SK-N-SH (cell line): ENCODE measurements at regions not wholly inside any gene's neighbourhood (a gene's known extent, or its start where the extent isn't known, plus 50 kb on each side); places are given as distances from the start of the nearest gene placed in this dataset.

Experiments used
- CTCF ChIA-PET: fragments of 300-600, 350-600 bp; formaldehyde crosslinking; extraction: SDS; loops from one replicate; lab custom pipeline; 2021; lab: Yijun Ruan, JAX
- POLR2A ChIA-PET: fragments of 350-600 bp; sonication (Branson Sonifier 250); formaldehyde crosslinking; extraction: SDS; loops from one replicate; lab custom pipeline; 2020; ENCODE audit warnings: antibody characterized with exemption, inconsistent platforms; lab: Yijun Ruan, JAX
- DNase-seq: peaks from one replicate; pipeline ENCODE4 v3.0.0; 2012
- H2AFZ ChIP-seq: fragments of 200-600 bp; sonication (generic); 2 replicates; pipeline ENCODE4 v1.8.1; 2016; ENCODE audit warnings: antibody characterized with exemption, mild to moderate bottlenecking, low read depth
- H3F3A ChIP-seq: fragments of 200-600 bp; sonication (generic); replicated peaks from 2 replicates; pipeline ENCODE3; 2016; ENCODE audit warnings: antibody characterized with exemption, mild to moderate bottlenecking; ENCODE audit not compliant: insufficient read depth
- H3K27ac ChIP-seq, 2 experiments: fragments of 200-500 bp in 1 of 2; fragments of 200-600 bp in 1 of 2; sonication (Bioruptor generic) in 1 of 2; sonication (generic), shearing (Covaris generic) in 1 of 2; 2 replicates each; pipeline versions ENCODE4 v1.5.1 to v1.6.1; 2014 to 2016; ENCODE audit warnings: low read depth in 2 of 2, inconsistent platforms in 1 of 2, low read length in 1 of 2, mild to moderate bottlenecking in 1 of 2, mixed read lengths in 1 of 2
- H3K27me3 ChIP-seq: fragments of 200-600 bp; sonication (generic), shearing (Covaris generic); 2 replicates; pipeline ENCODE4 v1.6.1; 2016; ENCODE audit warnings: mixed run types; ENCODE audit not compliant: insufficient read depth
- H3K36me3 ChIP-seq, 2 experiments: fragments of 200-500 bp in 1 of 2; fragments of 200-600 bp in 1 of 2; sonication (Bioruptor generic) in 1 of 2; sonication (generic) in 1 of 2; replicated peaks in 1 of 2; 2 replicates each; pipeline versions ENCODE3 to v1.5.1; 2014 to 2016; ENCODE audit warnings: low read length in 1 of 2, mild to moderate bottlenecking in 1 of 2; ENCODE audit not compliant: insufficient read depth in 2 of 2, control insufficient read depth in 1 of 2
- H3K4me1 ChIP-seq, 2 experiments: fragments of 200-500 bp in 1 of 2; fragments of 200-600 bp in 1 of 2; sonication (Bioruptor generic) in 1 of 2; sonication (generic), shearing (Covaris generic) in 1 of 2; 2 replicates each; pipeline versions ENCODE4 v1.5.1 to v1.6.1; 2014 to 2016; ENCODE audit warnings: low read depth in 1 of 2, low read length in 1 of 2, mixed run types in 1 of 2; ENCODE audit not compliant: insufficient read depth in 2 of 2, control insufficient read depth in 1 of 2
- H3K4me2 ChIP-seq: fragments of 200-600 bp; sonication (generic), shearing (Covaris generic); 2 replicates; pipeline ENCODE4 v1.6.1; 2017; ENCODE audit warnings: mixed run types
- H3K4me3 ChIP-seq, 2 experiments: fragments of 200-500 bp in 1 of 2; fragments of 200-600 bp in 1 of 2; sonication (Bioruptor generic) in 1 of 2; sonication (generic), shearing (Covaris generic) in 1 of 2; 2 replicates each; pipeline versions ENCODE4 v1.5.1 to v1.8.1; 2014 to 2016; ENCODE audit warnings: low read depth in 2 of 2, inconsistent platforms in 1 of 2, low read length in 1 of 2, mild to moderate bottlenecking in 1 of 2, mixed read lengths in 1 of 2, moderate library complexity in 1 of 2
- H3K79me2 ChIP-seq: fragments of 200-600 bp; sonication (generic); 2 replicates; pipeline ENCODE4 v1.8.1; 2017; ENCODE audit warnings: mild to moderate bottlenecking; ENCODE audit not compliant: insufficient read depth
- H3K9ac ChIP-seq: fragments of 200-600 bp; sonication (generic); 2 replicates; pipeline ENCODE4 v1.6.1; 2017; ENCODE audit warnings: mixed run types
- H3K9me2 ChIP-seq: fragments of 200-600 bp; sonication (generic); 2 replicates; pipeline ENCODE4 v1.6.1; 2017; ENCODE audit warnings: mixed run types
- H3K9me3 ChIP-seq: fragments of 200-600 bp; sonication (generic); 2 replicates; pipeline ENCODE4 v1.6.1; 2017; ENCODE audit warnings: mixed run types, mild to moderate bottlenecking, moderate library complexity
- H4K20me1 ChIP-seq: fragments of 200-600 bp; sonication (generic); 2 replicates; pipeline ENCODE4 v1.6.1; 2017; ENCODE audit warnings: mild to moderate bottlenecking, mixed run types; ENCODE audit not compliant: insufficient read depth
- CTCF ChIP-seq: fragments of 200-600 bp; sonication (generic); IDR thresholded peaks from 2 replicates; pipeline ENCODE4 v1.6.1; 2017; ENCODE audit warnings: antibody characterized with exemption, mild to moderate bottlenecking, moderate library complexity
- EP300 ChIP-seq, 2 experiments: IDR thresholded peaks; 2 replicates each; pipeline versions ENCODE4 v1.4.0 to v1.6.1; 2012; ENCODE audit warnings: borderline replicate concordance in 1 of 2, low read depth in 1 of 2, low read length in 1 of 2
- EZH2phosphoT487 ChIP-seq: fragments of 200-600 bp; sonication (generic); IDR thresholded peaks from 2 replicates; pipeline ENCODE4 v1.6.1; 2017; ENCODE audit warnings: low read depth, mixed run types, mild to moderate bottlenecking, antibody characterized with exemption, moderate library complexity, borderline replicate concordance
- FOXM1 ChIP-seq: IDR thresholded peaks from 2 replicates; pipeline ENCODE4 v1.4.0; 2012; ENCODE audit warnings: low read depth, mild to moderate bottlenecking
- GATA2 ChIP-seq: sonication (generic); formaldehyde crosslinking; IDR thresholded peaks from 2 replicates; pipeline ENCODE4 v1.5.0; 2020; ENCODE audit warnings: mild to moderate bottlenecking, missing genetic modification reagents
- IRF3 ChIP-seq: fragments of 150-350 bp; IDR thresholded peaks from 2 replicates; pipeline ENCODE4 v1.6.1; 2016; ENCODE audit warnings: mild to moderate bottlenecking, low read depth, low read length
- JUND ChIP-seq: IDR thresholded peaks from 2 replicates; pipeline ENCODE4 v1.4.0; 2012
- MEF2A ChIP-seq: IDR thresholded peaks from 2 replicates; pipeline ENCODE4 v1.4.0; 2012; ENCODE audit warnings: low read depth, borderline replicate concordance
- MXI1 ChIP-seq: IDR thresholded peaks from 2 replicates; pipeline ENCODE4 v1.6.1; 2012; ENCODE audit warnings: mild to moderate bottlenecking, low read depth, low read length, improper control_type of control experiment
- PBX3 ChIP-seq: IDR thresholded peaks from 2 replicates; pipeline ENCODE4; 2012
- POLR2AphosphoS5 ChIP-seq: IDR thresholded peaks from 2 replicates; pipeline ENCODE4 v1.6.1; 2012; ENCODE audit warnings: low read depth, low read length
- RCOR1 ChIP-seq: fragments of 150-350 bp; IDR thresholded peaks from 2 replicates; pipeline ENCODE4 v1.6.1; 2017; ENCODE audit warnings: antibody characterized with exemption, low read length
- REST ChIP-seq: IDR thresholded peaks from 2 replicates; pipeline ENCODE4 v1.6.1; 2012; ENCODE audit warnings: mild to moderate bottlenecking, low read depth, low read length, moderate library complexity
- SIN3A ChIP-seq: IDR thresholded peaks from 2 replicates; pipeline ENCODE4 v1.6.1; 2012; ENCODE audit warnings: low read depth, mild to moderate bottlenecking, low read length, moderate library complexity, borderline replicate concordance
- SMC3 ChIP-seq: IDR thresholded peaks from 2 replicates; pipeline ENCODE4 v1.6.1; 2012; ENCODE audit warnings: low read depth, low read length, improper control_type of control experiment
- TEAD4 ChIP-seq: IDR thresholded peaks from 2 replicates; pipeline ENCODE4 v1.4.0; 2012; ENCODE audit warnings: mild to moderate bottlenecking, borderline replicate concordance; ENCODE audit not compliant: insufficient read depth
- YY1 ChIP-seq: IDR thresholded peaks from 2 replicates; pipeline ENCODE4 v1.4.0; 2012; ENCODE audit warnings: low read depth, mild to moderate bottlenecking
- WGBS: methylation state at CpG from one replicate; pipeline ENCODE4 v1.1.6; 2017; ENCODE audit warnings: low lambda C conversion rate; 5-methylcytosine and 5-hydroxymethylcytosine counted together

GRCh38 chr17:17403065-17403464, 73.7 kb upstream of the MED9 start:
- Histone ChIP-seq H3K9ac (no peak overlapping the region), H3K79me2 (no peaks in the 10 kb centered on the region), H3K27me3 (no peaks in the 10 kb centered on the region), H4K20me1 (no peaks in the 10 kb centered on the region), H3F3A (no peaks in the 10 kb centered on the region), H3K4me3 (no peak overlapping the region), H3K4me1 (peaks cover 0 to 38% of the 10 kb centered on the region in 2 experiments; a peak in 2 of 4 replicates), H3K4me2 (0 out of 2 replicates have a peak overlapping the region, but pooled peaks have one; percentile 33), H3K9me2 (no peaks in the 10 kb centered on the region), H3K9me3 (no peaks in the 10 kb centered on the region), H3K36me3 (no peaks in the 10 kb centered on the region), H2AFZ (no peak overlapping the region), H3K27ac (peak overlapping the region in 1 of 2 experiments; percentile 80; a peak in 2 of 4 replicates)
- WGBS = 71% methylated on average over 6 of the region's 6 CpGs
- ChIA-PET POLR2A (no interaction called here), CTCF (interaction anchor here (0.7 kb wide), 1 partner anchor 153 kb away, joined by 3 read pairs; no protein-coding TSS in a partner anchor)
- DNase-seq = no peak
- no peak for TF ChIP-seq POLR2AphosphoS5
- no peak for TF ChIP-seq IRF3
- TF ChIP-seq REST = no peak
- TF ChIP-seq EP300 (IDR thresholded peaks at IDR 0.05; ENCODE audit: borderline replicate concordance in 1 of 2, low read depth in 1 of 2, low read length in 1 of 2) = no peak
- no peak for TF ChIP-seq MEF2A
- TF ChIP-seq PBX3 = no peak
- no peak for TF ChIP-seq JUND
- no peak for TF ChIP-seq SIN3A
- TF ChIP-seq FOXM1 = no peak
- TF ChIP-seq MXI1 = no peak
- TF ChIP-seq YY1 = no peak
- no peak for TF ChIP-seq RCOR1
- TF ChIP-seq EZH2phosphoT487 = no peak
- TF ChIP-seq GATA2 (CRISPR knock-in tag) = no peak
- no peak for TF ChIP-seq CTCF
- TF ChIP-seq SMC3 = no peak
- TF ChIP-seq TEAD4 = no peak
